ENCODE measurements at regions not wholly inside any gene's neighbourhood (a gene's known extent, or its start where the extent isn't known, plus 50 kb on each side); places are given as distances from the start of the nearest gene placed in this dataset.

DNA sequence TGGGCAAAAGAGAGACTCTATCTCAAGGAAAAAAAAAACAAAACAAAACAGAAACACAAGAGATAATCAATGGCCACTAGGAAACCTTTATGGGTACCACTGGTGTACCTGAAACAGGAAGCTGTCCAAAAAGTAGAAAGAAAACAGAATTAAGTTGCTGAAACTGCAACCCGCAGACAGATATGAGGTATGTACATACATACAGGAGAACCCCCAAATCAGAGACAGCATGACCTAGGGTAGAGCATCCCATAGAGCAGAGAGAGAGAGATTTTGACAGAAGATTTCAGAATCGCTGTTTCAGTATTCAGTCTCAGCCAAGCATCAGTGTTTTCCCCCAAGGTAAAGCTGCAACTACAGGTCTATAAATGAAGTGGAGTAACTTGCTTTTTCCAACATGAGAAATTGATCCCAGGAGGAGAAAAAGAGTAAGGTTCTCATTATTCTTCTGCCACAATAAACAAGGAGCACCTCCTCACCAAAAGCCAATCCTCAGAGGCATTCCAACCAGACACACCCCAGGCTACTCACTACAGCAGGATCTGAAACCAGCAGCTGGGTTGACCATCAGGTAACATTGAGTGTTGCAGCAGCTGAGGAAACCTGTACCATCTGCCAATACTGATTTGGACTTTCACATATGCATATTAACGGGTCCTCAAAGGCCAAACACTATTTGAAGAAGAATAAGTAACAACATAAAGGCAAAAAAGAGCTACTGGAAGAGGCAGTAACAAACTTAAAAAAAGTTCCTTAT, 630.0 kb downstream of the TAF11L14 start:
- Mint-ChIP-seq H3K4me1 (ENCODE audit: low read depth, unreplicated experiment) (no peaks in the 10 kb centered on the region), H3K9me3 (ENCODE audit: unreplicated experiment) (peaks cover 10% of the 10 kb centered on the region), H3K27ac (ENCODE audit: unreplicated experiment) (peak overlapping the region; percentile 13), H3K36me3 (ENCODE audit: unreplicated experiment) (peaks cover 4% of the 10 kb centered on the region), H3K27me3 (ENCODE audit: unreplicated experiment) (peaks cover 3% of the 10 kb centered on the region), H3K4me3 (ENCODE audit: unreplicated experiment) (no peak overlapping the region)
- TF ChIP-seq, protein P1, sequence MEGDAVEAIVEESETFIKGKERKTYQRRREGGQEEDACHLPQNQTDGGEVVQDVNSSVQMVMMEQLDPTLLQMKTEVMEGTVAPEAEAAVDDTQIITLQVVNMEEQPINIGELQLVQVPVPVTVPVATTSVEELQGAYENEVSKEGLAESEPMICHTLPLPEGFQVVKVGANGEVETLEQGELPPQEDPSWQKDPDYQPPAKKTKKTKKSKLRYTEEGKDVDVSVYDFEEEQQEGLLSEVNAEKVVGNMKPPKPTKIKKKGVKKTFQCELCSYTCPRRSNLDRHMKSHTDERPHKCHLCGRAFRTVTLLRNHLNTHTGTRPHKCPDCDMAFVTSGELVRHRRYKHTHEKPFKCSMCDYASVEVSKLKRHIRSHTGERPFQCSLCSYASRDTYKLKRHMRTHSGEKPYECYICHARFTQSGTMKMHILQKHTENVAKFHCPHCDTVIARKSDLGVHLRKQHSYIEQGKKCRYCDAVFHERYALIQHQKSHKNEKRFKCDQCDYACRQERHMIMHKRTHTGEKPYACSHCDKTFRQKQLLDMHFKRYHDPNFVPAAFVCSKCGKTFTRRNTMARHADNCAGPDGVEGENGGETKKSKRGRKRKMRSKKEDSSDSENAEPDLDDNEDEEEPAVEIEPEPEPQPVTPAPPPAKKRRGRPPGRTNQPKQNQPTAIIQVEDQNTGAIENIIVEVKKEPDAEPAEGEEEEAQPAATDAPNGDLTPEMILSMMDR (IDR thresholded peaks at IDR 0.05; ENCODE audit: partially characterized antibody, unreplicated experiment): no peak
- no peak for DNase-seq

DNA sequence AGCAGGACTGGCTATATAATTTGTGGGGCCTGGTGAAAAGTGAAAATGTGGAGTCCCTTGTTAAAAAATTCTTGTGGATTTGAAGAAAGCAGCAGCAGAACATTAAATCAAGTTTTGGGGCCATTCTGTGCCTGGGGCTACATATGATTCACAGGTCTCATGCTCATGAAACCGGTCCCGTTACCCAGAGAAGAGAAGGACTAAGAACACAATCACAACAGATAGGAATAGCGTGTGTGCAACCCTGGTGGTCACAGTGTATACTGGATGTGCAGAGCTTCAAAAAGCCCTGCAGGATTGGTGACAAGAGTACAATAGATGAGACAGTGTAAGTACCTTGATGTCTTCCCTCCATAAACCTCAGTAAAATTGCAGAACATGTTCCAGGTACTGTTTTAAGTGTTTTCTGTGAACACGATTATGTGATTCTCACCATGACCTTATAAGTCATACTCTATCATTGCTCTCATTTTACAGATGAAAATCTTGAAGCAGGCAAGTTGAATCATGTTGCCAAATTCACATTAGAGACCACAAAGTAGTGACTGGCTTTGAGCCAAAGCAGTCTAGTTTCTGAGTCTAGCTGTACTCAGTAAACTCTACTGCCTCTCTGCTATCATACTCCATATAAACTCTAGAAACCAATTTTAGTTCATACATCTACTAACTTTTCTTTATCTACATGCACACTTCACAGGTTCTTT, 636.5 kb downstream of the TAF11L14 start:
- TF ChIP-seq, protein P1 (IDR thresholded peaks at IDR 0.05; ENCODE audit: partially characterized antibody, unreplicated experiment): no peak
- no peak for DNase-seq
- Mint-ChIP-seq H3K4me3 (ENCODE audit: unreplicated experiment) (no peak overlapping the region), H3K27ac (ENCODE audit: unreplicated experiment) (no peak overlapping the region), H3K36me3 (ENCODE audit: unreplicated experiment) (peaks cover 4% of the 10 kb centered on the region), H3K4me1 (ENCODE audit: low read depth, unreplicated experiment) (no peaks in the 10 kb centered on the region), H3K27me3 (ENCODE audit: unreplicated experiment) (no peaks in the 10 kb centered on the region), H3K9me3 (ENCODE audit: unreplicated experiment) (no peaks in the 10 kb centered on the region)

DNA sequence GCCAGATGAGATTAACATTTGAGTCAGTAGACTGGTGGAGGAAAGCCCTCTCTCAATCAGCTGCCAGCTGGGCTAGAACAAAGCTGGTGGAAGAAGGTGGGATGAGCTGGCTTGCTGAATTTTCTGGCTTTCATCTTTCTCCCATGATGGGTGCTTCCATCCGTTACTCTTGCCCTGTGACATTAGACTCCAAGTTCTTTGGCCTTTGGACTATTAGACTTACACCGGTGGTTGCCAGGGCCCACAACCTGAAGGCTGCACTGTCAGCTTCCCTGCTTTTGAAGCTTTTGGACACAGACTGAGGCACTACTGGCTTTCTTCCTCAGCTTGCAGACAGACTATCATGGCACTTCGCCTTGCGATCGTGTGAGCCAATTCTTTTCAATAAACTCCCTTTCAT, 642.7 kb downstream of the TAF11L14 start:
- Mint-ChIP-seq H3K9me3 (ENCODE audit: unreplicated experiment) (no peaks in the 10 kb centered on the region), H3K27ac (ENCODE audit: unreplicated experiment) (no peak overlapping the region), H3K4me1 (ENCODE audit: low read depth, unreplicated experiment) (no peaks in the 10 kb centered on the region), H3K36me3 (ENCODE audit: unreplicated experiment) (no peaks in the 10 kb centered on the region), H3K4me3 (ENCODE audit: unreplicated experiment) (no peak overlapping the region), H3K27me3 (ENCODE audit: unreplicated experiment) (peaks cover 2% of the 10 kb centered on the region)
- TF ChIP-seq, protein P1 (IDR thresholded peaks at IDR 0.05; ENCODE audit: partially characterized antibody, unreplicated experiment): no peak
- DNase-seq: no peak

- TF ChIP-seq, protein P1 (IDR thresholded peaks at IDR 0.05; ENCODE audit: partially characterized antibody, unreplicated experiment): peak; percentile 64
- Mint-ChIP-seq H3K4me3 (ENCODE audit: unreplicated experiment) (no peak overlapping the region), H3K27me3 (ENCODE audit: unreplicated experiment) (peaks cover 2% of the 10 kb centered on the region), H3K27ac (ENCODE audit: unreplicated experiment) (no peak overlapping the region), H3K4me1 (ENCODE audit: low read depth, unreplicated experiment) (no peaks in the 10 kb centered on the region), H3K36me3 (ENCODE audit: unreplicated experiment) (peaks cover 5% of the 10 kb centered on the region), H3K9me3 (ENCODE audit: unreplicated experiment) (peaks cover 3% of the 10 kb centered on the region)
- no peak for DNase-seq
Measured at GRCh38 chr5:18281947-18282581, 647.8 kb downstream of the TAF11L14 start.

All from glutamatergic neuron (in vitro differentiated cells).